GM19023 (cell line): ENCODE measurements at regions not wholly inside any gene's neighbourhood (a gene's known extent, or its start where the extent isn't known, plus 50 kb on each side); places are given as distances from the start of the nearest gene placed in this dataset.
"Not testable (repeated sequence)": the region's sequence is repeated elsewhere in the genome, so short reads cannot be mapped to it uniquely, and the experiment has no call there.

Experiments
- ATAC-seq: cut with Tn5 transposase; IDR thresholded peaks from one replicate; pipeline ENCODE4 v1.9.1; 2021; ENCODE audit warnings: mild to moderate bottlenecking, moderate library complexity; ENCODE audit not compliant: unreplicated experiment

- ATAC-seq, result no peak
Measured at GRCh38 chr4:56149591-56149990, 200.8 kb downstream of the CEP135 start.

- ATAC-seq, result no peak
Measured at GRCh38 chr4:56148428-56148827, 199.7 kb downstream of the CEP135 start.

GRCh38 chr4:56147371-56147770 lies 198.6 kb downstream of the CEP135 start:
- ATAC-seq, result no peak

- no peak for ATAC-seq
Measured at GRCh38 chr4:56146956-56147355, 198.2 kb downstream of the CEP135 start.

GRCh38 chr4:56142088-56142487 lies 193.3 kb downstream of the CEP135 start:
- ATAC-seq, result no peak

- ATAC-seq, result no peak
Measured at GRCh38 chr4:56139241-56139827, 190.6 kb downstream of the CEP135 start.

GRCh38 chr4:56134834-56135233 lies 186.1 kb downstream of the CEP135 start:
- ATAC-seq, result not testable (repeated sequence)

- ATAC-seq, result no peak
Measured at GRCh38 chr4:56134266-56134665, 185.5 kb downstream of the CEP135 start.

- no peak for ATAC-seq
Measured at GRCh38 chr4:56132835-56133234, 184.1 kb downstream of the CEP135 start.

- ATAC-seq, result not testable (repeated sequence)
Measured at GRCh38 chr4:56132188-56132587, 183.4 kb downstream of the CEP135 start.

GRCh38 chr4:56130606-56131155 lies 181.9 kb downstream of the CEP135 start:
- no peak for ATAC-seq

- no peak for ATAC-seq
Measured at GRCh38 chr4:56129431-56129861, 180.7 kb downstream of the CEP135 start.

- ATAC-seq, result no peak
Measured at GRCh38 chr4:56128213-56128612, 179.5 kb downstream of the CEP135 start.

- no peak for ATAC-seq
Measured at GRCh38 chr4:56127716-56128115, 179.0 kb downstream of the CEP135 start.

GRCh38 chr4:56123547-56123946 lies 174.8 kb downstream of the CEP135 start:
- ATAC-seq, result no peak

- no peak for ATAC-seq
Measured at GRCh38 chr4:56123051-56123450, 174.3 kb downstream of the CEP135 start.

GRCh38 chr4:56118845-56119244 lies 170.1 kb downstream of the CEP135 start:
- ATAC-seq, result no peak

- no peak for ATAC-seq
Measured at GRCh38 chr4:56118055-56118454, 169.3 kb downstream of the CEP135 start.

GRCh38 chr4:56115898-56116297 lies 167.2 kb downstream of the CEP135 start:
- ATAC-seq, result no peak

GRCh38 chr4:56112377-56112776 lies 163.6 kb downstream of the CEP135 start:
- no peak for ATAC-seq

- ATAC-seq, result no peak
Measured at GRCh38 chr4:56106180-56107147, 157.7 kb downstream of the CEP135 start.

- no peak for ATAC-seq
Measured at GRCh38 chr4:56104188-56104587, 155.4 kb downstream of the CEP135 start.
